Activated CD8-positive, alpha-beta T cell treated with anti-CD3 and anti-CD28 coated beads for 36 hours (primary cell): ENCODE measurements at regions not wholly inside any gene's neighbourhood (a gene's known extent, or its start where the extent isn't known, plus 50 kb on each side); places are given as distances from the start of the nearest gene placed in this dataset.

ENCODE experiments used
- ATAC-seq: fragments of 200-7000 bp; cut with Tn5 transposase; one replicate; pipeline ENCODE4 v1.10.0; 2021; ENCODE audit warnings: mild to moderate bottlenecking, moderate library complexity
- CTCF ChIA-PET: fragments of 350-600 bp; sonication (Branson Sonifier 250); formaldehyde crosslinking; loops from one replicate; lab custom pipeline; 2021; ENCODE audit warnings: antibody characterized with exemption; lab: Charles Lee
- POLR2A ChIA-PET: fragments of 350-600 bp; sonication (Branson Sonifier 250); formaldehyde crosslinking; loops from one replicate; lab custom pipeline; 2021; ENCODE audit warnings: antibody characterized with exemption; lab: Charles Lee
- DNase-seq: peaks from one replicate; pipeline ENCODE4 v3.0.0-alpha.2; 2020
- H3K27ac Mint-ChIP-seq: one replicate; pipeline ENCODE4 v1.8.0; 2021; ENCODE audit warnings: mild to moderate bottlenecking, mixed read lengths
- H3K27me3 Mint-ChIP-seq: one replicate; pipeline ENCODE4 v1.8.0; 2021; ENCODE audit warnings: mixed read lengths
- H3K36me3 Mint-ChIP-seq: one replicate; pipeline ENCODE4 v1.8.0; 2021; ENCODE audit warnings: low read depth, mixed read lengths
- H3K4me1 Mint-ChIP-seq: one replicate; pipeline ENCODE4 v1.8.0; 2021; ENCODE audit warnings: low read depth, mixed read lengths
- H3K4me3 Mint-ChIP-seq: one replicate; pipeline ENCODE4 v1.8.0; 2021; ENCODE audit warnings: mild to moderate bottlenecking, moderate library complexity, mixed read lengths
- H3K9me3 Mint-ChIP-seq: one replicate; pipeline ENCODE4 v1.8.0; 2021; ENCODE audit warnings: mixed read lengths
- CTCF ChIP-seq: fragments of 200-600 bp; IDR thresholded peaks from one replicate; pipeline ENCODE4 v1.8.0; 2022; ENCODE audit warnings: antibody characterized with exemption, mild to moderate bottlenecking
- intact Hi-C: fragments of 100-400 bp; cut with micrococcal nuclease; formaldehyde crosslinking; loops from one replicate; pipeline ENCODE4 v1.10.0; 2022

- H3K4me3 Mint-ChIP-seq = no peak overlapping the region
- DNase-seq (no peak), ATAC-seq (no peak)
- ChIA-PET CTCF (no interaction called here), POLR2A (no interaction called here)
- no peak for TF ChIP-seq CTCF
- H3K36me3 Mint-ChIP-seq = no peaks in the 10 kb centered on the region
- no peaks in the 10 kb centered on the region for H3K4me1 Mint-ChIP-seq
- intact Hi-C loops = no loop called here
- no peaks in the 10 kb centered on the region for H3K9me3 Mint-ChIP-seq
- H3K27me3 Mint-ChIP-seq = peaks cover 3% of the 10 kb centered on the region
- no peak overlapping the region for H3K27ac Mint-ChIP-seq
These were observed 127.0 kb upstream of the SNX19 start for GRCh38 chr11:131043251-131043650.

- CTCF ChIA-PET = no interaction called here
- no peak overlapping the region for H3K4me3 Mint-ChIP-seq
These were observed 128.6 kb upstream of the SNX19 start for GRCh38 chr11:131044851-131045250.

GRCh38 chr11:131052367-131052766, 136.1 kb upstream of the SNX19 start:
- no peaks in the 10 kb centered on the region for H3K36me3 Mint-ChIP-seq
- H3K4me1 Mint-ChIP-seq = no peaks in the 10 kb centered on the region
- H3K4me3 Mint-ChIP-seq = no peak overlapping the region
- DNase-seq (no peak), ATAC-seq (no peak)
- intact Hi-C loops = loop anchor here (10.0 kb wide), 1 partner anchor 58 kb away; no protein-coding TSS in a partner anchor
- POLR2A ChIA-PET = no interaction called here
- no peaks in the 10 kb centered on the region for H3K27me3 Mint-ChIP-seq
- no peaks in the 10 kb centered on the region for H3K9me3 Mint-ChIP-seq
- TF ChIP-seq CTCF = no peak
- CTCF ChIA-PET = no interaction called here
- H3K27ac Mint-ChIP-seq = no peak overlapping the region

More at GRCh38 chr11:131044851-131045250, 128.6 kb upstream of the SNX19 start:
- DNase-seq (no peak), ATAC-seq (no peak)
- Mint-ChIP-seq H3K27ac (no peak overlapping the region), H3K27me3 (peaks cover 2% of the 10 kb centered on the region), H3K9me3 (no peaks in the 10 kb centered on the region), H3K4me1 (no peaks in the 10 kb centered on the region), H3K36me3 (no peaks in the 10 kb centered on the region)
- TF ChIP-seq CTCF = no peak
- intact Hi-C loops = no loop called here
- POLR2A ChIA-PET = no interaction called here

GRCh38 chr11:131056036-131056435, 139.8 kb upstream of the SNX19 start:
- DNase-seq (no peak), ATAC-seq (no peak)
- H3K4me3 Mint-ChIP-seq = no peak overlapping the region
- H3K9me3 Mint-ChIP-seq = no peaks in the 10 kb centered on the region
- H3K4me1 Mint-ChIP-seq = no peaks in the 10 kb centered on the region
- no peak overlapping the region for H3K27ac Mint-ChIP-seq
- no peaks in the 10 kb centered on the region for H3K27me3 Mint-ChIP-seq
- ChIA-PET POLR2A (no interaction called here), CTCF (no interaction called here)
- no peaks in the 10 kb centered on the region for H3K36me3 Mint-ChIP-seq
- intact Hi-C loops = loop anchor here (10.0 kb wide), 1 partner anchor 61 kb away; no protein-coding TSS in a partner anchor
- no peak for TF ChIP-seq CTCF

GRCh38 chr11:131063638-131064037, 147.4 kb upstream of the SNX19 start:
- no peaks in the 10 kb centered on the region for H3K36me3 Mint-ChIP-seq
- H3K4me1 Mint-ChIP-seq = no peaks in the 10 kb centered on the region
- ATAC-seq (no peak), DNase-seq (no peak)
- CTCF ChIA-PET = interaction anchor here (2.5 to 3.6 kb wide), 2 partner anchors 448 to 611 kb away, joined by 10 to 23 read pairs; no protein-coding TSS in a partner anchor
- no peaks in the 10 kb centered on the region for H3K9me3 Mint-ChIP-seq
- peaks cover 6% of the 10 kb centered on the region for H3K27me3 Mint-ChIP-seq
- no peak for TF ChIP-seq CTCF
- H3K27ac Mint-ChIP-seq = no peak overlapping the region
- no peak overlapping the region for H3K4me3 Mint-ChIP-seq
- POLR2A ChIA-PET = no interaction called here
- intact Hi-C loops = no loop called here
